ENCODE measurements at regions not wholly inside any gene's neighbourhood (a gene's known extent, or its start where the extent isn't known, plus 50 kb on each side); places are given as distances from the start of the nearest gene placed in this dataset.

DNA sequence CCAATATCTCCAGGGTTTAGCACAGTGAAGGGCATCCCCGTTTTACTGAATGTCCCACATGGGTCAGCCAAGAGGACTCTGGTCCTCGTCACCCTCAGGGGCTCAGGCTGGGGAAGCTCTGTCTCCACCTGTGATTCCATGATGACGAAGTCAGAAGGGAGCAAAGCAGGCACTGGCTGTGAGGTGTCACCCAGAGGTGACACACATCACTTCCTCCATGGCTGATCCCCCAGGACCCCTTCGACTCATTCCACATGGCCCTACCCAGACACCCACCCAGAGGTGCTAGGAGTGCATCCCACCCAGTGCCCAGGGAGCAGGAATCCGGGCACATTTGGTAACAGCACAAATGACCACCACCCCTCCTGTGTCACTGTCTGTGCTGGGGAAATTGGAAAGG, 145.2 kb upstream of the VSTM2B start:
- no peak overlapping the region for H3K27ac ChIP-seq
- no peak overlapping the region for H3K4me3 ChIP-seq
- TF ChIP-seq, protein P1, sequence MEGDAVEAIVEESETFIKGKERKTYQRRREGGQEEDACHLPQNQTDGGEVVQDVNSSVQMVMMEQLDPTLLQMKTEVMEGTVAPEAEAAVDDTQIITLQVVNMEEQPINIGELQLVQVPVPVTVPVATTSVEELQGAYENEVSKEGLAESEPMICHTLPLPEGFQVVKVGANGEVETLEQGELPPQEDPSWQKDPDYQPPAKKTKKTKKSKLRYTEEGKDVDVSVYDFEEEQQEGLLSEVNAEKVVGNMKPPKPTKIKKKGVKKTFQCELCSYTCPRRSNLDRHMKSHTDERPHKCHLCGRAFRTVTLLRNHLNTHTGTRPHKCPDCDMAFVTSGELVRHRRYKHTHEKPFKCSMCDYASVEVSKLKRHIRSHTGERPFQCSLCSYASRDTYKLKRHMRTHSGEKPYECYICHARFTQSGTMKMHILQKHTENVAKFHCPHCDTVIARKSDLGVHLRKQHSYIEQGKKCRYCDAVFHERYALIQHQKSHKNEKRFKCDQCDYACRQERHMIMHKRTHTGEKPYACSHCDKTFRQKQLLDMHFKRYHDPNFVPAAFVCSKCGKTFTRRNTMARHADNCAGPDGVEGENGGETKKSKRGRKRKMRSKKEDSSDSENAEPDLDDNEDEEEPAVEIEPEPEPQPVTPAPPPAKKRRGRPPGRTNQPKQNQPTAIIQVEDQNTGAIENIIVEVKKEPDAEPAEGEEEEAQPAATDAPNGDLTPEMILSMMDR (IDR thresholded peaks at IDR 0.05), result no peak
- TF ChIP-seq POLR2A (IDR thresholded peaks at IDR 0.05), result no peak
- intact Hi-C loops (cut with DNase I; ENCODE audit: low total_unique reads), result no loop called here
- DNase-seq, result no peak
- no peaks in the 10 kb centered on the region for H3K36me3 ChIP-seq
- H3K9me3 ChIP-seq, result no peaks in the 10 kb centered on the region
- no peaks in the 10 kb centered on the region for H3K4me1 ChIP-seq
- no peaks in the 10 kb centered on the region for H3K27me3 ChIP-seq

DNA sequence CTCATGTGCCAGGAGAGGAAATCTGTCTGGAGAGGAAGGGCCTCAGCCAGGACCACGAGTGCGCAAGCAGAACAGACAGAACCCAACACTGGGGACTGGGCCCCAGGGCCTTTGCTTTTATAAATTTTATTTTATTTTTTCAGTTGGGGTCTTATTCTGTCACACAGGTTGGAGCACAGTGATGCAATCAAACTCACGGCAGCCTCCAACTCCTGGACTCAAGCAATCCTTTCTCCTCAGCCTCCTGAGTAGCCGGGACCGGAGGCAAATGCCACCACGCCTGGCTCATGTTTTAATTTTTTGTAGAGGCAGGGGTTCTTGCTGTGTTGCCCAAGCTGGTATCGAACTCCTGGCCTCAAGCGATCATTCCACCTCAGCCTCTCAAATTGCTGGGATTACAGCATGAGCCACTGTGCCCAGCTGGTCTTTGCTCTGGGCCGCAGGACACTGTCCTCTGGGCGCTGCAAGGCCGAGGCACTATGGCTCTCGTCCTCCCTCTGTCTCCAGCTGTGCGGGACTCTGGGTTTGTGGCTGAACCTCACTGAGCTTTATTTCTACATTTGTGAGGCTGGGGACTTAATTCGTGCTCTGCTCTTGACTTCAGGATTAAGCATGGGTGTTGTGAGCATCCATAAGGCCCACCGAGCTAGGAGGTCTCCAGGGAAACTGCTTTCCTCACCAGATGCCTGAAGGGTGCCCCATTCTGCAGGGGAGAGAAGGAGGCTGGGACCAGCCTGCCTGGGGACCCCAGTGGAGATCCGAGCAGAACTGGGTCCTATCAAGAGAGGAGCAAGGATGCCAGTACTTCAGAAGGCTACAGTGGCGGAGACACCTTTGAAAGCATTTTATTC, 144.2 kb upstream of the VSTM2B start:
- Histone ChIP-seq H3K36me3 (no peaks in the 10 kb centered on the region), H3K4me3 (no peak overlapping the region), H3K4me1 (no peaks in the 10 kb centered on the region), H3K9me3 (no peaks in the 10 kb centered on the region), H3K27me3 (no peaks in the 10 kb centered on the region), H3K27ac (no peak overlapping the region)
- TF ChIP-seq POLR2A (IDR thresholded peaks at IDR 0.05), result no peak
- TF ChIP-seq, protein P1 (IDR thresholded peaks at IDR 0.05), result no peak
- DNase-seq, result no peak
- intact Hi-C loops (cut with DNase I; ENCODE audit: low total_unique reads), result no loop called here

DNA sequence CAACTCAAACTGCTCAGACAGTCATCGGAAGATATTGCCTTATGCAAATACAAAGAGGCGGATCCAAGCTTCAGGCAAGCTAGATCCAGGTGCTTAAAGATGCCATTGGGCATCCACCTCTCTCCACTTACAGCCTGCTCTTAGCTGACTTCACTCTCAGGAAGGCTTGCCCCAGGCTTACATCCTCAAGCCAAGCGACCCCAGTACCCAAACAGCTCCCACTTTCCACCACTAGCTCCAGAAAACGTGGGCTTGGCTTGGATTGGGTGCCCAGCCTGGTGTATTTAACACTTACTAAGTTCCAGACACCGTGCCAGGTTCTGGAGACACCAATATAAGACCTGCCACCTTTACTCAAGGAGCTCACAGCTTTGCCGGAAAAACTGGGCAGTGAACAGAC, 142.1 kb upstream of the VSTM2B start:
- intact Hi-C loops (cut with DNase I; ENCODE audit: low total_unique reads), result no loop called here
- peak in 1 of 2 donors; percentile 3 for DNase-seq
- Histone ChIP-seq H3K27ac (no peak overlapping the region), H3K27me3 (no peaks in the 10 kb centered on the region), H3K4me1 (no peaks in the 10 kb centered on the region), H3K9me3 (no peaks in the 10 kb centered on the region), H3K36me3 (no peaks in the 10 kb centered on the region), H3K4me3 (no peak overlapping the region)
- TF ChIP-seq, protein P1 (IDR thresholded peaks at IDR 0.05), result no peak
- TF ChIP-seq POLR2A (IDR thresholded peaks at IDR 0.05), result no peak

DNA sequence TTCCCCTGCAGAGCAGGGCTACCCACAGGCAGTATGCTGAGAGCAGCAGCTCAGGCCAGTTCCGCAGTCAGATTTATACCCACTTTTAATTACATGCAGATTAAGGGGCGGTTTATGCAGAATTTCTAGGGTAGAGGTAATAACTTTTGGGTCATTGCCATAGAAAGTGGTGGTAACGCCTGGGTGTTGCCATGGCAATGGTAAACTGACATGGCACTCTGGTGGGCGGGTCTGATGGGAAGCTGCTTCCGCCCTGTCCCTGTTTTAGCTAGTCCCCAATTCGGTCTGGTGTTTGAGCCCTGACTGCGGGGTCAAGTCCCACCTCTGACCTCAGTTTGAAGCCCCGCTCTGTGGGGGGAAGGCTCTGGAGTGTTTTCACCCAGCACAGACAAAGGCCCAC, 141.1 kb upstream of the VSTM2B start:
- TF ChIP-seq, protein P1 (IDR thresholded peaks at IDR 0.05), result no peak
- TF ChIP-seq POLR2A (IDR thresholded peaks at IDR 0.05), result no peak
- H3K36me3 ChIP-seq, result no peaks in the 10 kb centered on the region
- H3K27me3 ChIP-seq, result no peaks in the 10 kb centered on the region
- intact Hi-C loops (cut with DNase I; ENCODE audit: low total_unique reads), result no loop called here
- H3K4me3 ChIP-seq, result no peak overlapping the region
- no peak for DNase-seq
- H3K27ac ChIP-seq, result no peak overlapping the region
- H3K9me3 ChIP-seq, result no peaks in the 10 kb centered on the region
- no peaks in the 10 kb centered on the region for H3K4me1 ChIP-seq

DNA sequence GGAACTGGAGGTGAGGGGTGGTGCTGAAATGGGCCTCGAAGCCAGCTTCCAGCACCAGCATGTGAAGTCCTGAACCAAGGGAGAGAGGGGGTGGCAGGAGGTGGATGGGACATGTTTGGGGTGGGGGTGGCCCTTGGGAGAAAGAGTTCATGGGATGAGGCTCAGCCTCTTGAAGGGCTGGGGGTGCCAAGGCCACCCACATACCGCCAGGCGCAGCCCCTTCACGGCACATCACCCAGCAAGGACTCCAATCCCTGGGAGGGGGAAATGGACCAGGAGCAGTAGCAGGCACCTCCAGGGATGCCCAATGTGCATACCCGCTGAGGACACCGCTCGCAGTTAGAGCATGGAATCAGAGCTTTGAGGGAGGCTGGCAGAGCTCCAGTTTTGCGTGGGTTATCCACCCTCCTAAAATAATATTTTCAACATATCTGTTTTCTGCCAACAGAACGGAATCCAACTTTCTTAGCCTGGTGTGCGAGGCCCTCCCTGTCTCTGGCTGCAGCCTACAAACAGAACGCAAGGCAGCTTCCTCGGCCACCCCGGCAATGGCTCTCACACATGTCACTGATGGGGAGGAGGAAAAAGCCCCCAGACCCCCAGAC, 140.5 kb upstream of the VSTM2B start:
- no peak overlapping the region for H3K4me3 ChIP-seq
- TF ChIP-seq, protein P1 (IDR thresholded peaks at IDR 0.05), result no peak
- no peak for TF ChIP-seq POLR2A (IDR thresholded peaks at IDR 0.05)
- intact Hi-C loops (cut with DNase I; ENCODE audit: low total_unique reads), result no loop called here
- no peak for DNase-seq
- no peaks in the 10 kb centered on the region for H3K27me3 ChIP-seq
- no peaks in the 10 kb centered on the region for H3K9me3 ChIP-seq
- H3K4me1 ChIP-seq, result no peaks in the 10 kb centered on the region
- H3K27ac ChIP-seq, result no peak overlapping the region
- no peaks in the 10 kb centered on the region for H3K36me3 ChIP-seq
